WERI-Rb-1 (cell line): ENCODE measurements at regions not wholly inside any gene's neighbourhood (a gene's known extent, or its start where the extent isn't known, plus 50 kb on each side); places are given as distances from the start of the nearest gene placed in this dataset.

Experiments used
- DNase-seq: peaks from one replicate; pipeline ENCODE4 v3.0.0-alpha.2; 2020
- H3K27ac ChIP-seq: fragments of 250-450 bp; sonication (Bioruptor Pico); 2 replicates; pipeline ENCODE4 v1.5.1; 2020; ENCODE audit warnings: mild to moderate bottlenecking, moderate library complexity
- H3K27me3 ChIP-seq: fragments of 250-450 bp; sonication (Bioruptor Pico); 2 replicates; pipeline ENCODE4 v1.5.1; 2021; ENCODE audit warnings: mild to moderate bottlenecking, low read depth, moderate library complexity; ENCODE audit not compliant: insufficient read depth, severe bottlenecking
- H3K36me3 ChIP-seq: fragments of 250-450 bp; sonication (Bioruptor Pico); 2 replicates; pipeline ENCODE4 v1.5.1; 2020; ENCODE audit warnings: mild to moderate bottlenecking, moderate library complexity
- H3K4me3 ChIP-seq: 2 replicates; pipeline ENCODE4 v1.5.1; 2011; ENCODE audit warnings: low read depth, mild to moderate bottlenecking, control low read depth, low read length
- H3K9me3 ChIP-seq: fragments of 250-450 bp; sonication (Bioruptor Pico); 2 replicates; pipeline ENCODE4 v1.5.1; 2021; ENCODE audit warnings: mild to moderate bottlenecking, moderate library complexity; ENCODE audit not compliant: severe bottlenecking
- CTCF ChIP-seq: IDR thresholded peaks from 2 replicates; pipeline ENCODE4 v1.5.1; 2011; ENCODE audit warnings: low read depth, mild to moderate bottlenecking, control low read depth, inconsistent platforms, low read length

- no peaks in the 10 kb centered on the region for H3K27me3 ChIP-seq
- no peak for DNase-seq
These were observed 157.4 kb upstream of the C14orf180 start for GRCh38 chr14:104421892-104422828.

GRCh38 chr14:104422837-104423681 lies 156.5 kb upstream of the C14orf180 start:
- no peaks in the 10 kb centered on the region for H3K36me3 ChIP-seq
- no peak overlapping the region for H3K4me3 ChIP-seq
- no peaks in the 10 kb centered on the region for H3K9me3 ChIP-seq
- no peaks in the 10 kb centered on the region for H3K27me3 ChIP-seq
- H3K27ac ChIP-seq: no peak overlapping the region
- no peak for DNase-seq
- TF ChIP-seq CTCF: no peak

More at GRCh38 chr14:104421892-104422828, 157.4 kb upstream of the C14orf180 start:
- no peak overlapping the region for H3K27ac ChIP-seq
- H3K9me3 ChIP-seq: no peaks in the 10 kb centered on the region
- no peak overlapping the region for H3K4me3 ChIP-seq
- H3K36me3 ChIP-seq: no peaks in the 10 kb centered on the region
- no peak for TF ChIP-seq CTCF

GRCh38 chr14:104423701-104424405 lies 155.7 kb upstream of the C14orf180 start:
- no peaks in the 10 kb centered on the region for H3K36me3 ChIP-seq
- no peaks in the 10 kb centered on the region for H3K27me3 ChIP-seq
- no peak for DNase-seq
- H3K4me3 ChIP-seq: no peak overlapping the region
- no peaks in the 10 kb centered on the region for H3K9me3 ChIP-seq
- TF ChIP-seq CTCF: no peak
- H3K27ac ChIP-seq: no peak overlapping the region

DNA sequence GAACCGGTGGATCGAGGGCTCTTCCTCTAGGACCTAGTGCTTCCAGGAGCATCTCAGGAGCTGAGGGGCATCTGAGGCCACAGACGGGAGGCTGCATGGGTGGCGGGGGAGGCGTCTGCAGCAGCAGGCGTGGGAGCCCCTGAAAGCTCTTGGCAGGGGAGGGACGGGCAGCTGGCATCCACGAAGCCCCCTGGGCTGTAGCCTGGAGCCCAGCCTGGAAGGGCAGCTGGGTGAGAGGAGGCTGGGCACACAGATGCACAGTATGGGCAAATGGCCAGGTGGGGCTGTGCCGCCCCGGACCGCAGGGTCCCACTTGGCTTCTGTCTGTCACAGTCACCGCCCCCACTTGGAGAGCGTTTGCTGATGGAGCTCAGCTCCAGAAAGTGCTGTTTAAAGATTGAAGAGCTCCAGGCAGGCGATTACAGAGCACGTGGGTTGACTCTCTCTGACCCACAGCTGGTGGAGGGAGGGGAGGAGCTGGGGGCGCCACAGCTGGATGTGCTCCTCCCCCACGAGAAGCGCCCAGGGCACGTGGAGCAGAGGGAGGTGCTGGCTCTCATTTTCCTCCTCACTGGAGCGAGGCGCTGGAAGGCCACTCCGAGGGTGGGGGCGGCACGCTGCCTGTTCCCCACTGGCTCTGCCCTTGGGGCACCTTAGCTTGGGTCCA lies 155.0 kb upstream of the C14orf180 start:
- TF ChIP-seq CTCF: no peak
- no peak overlapping the region for H3K27ac ChIP-seq
- H3K9me3 ChIP-seq: no peaks in the 10 kb centered on the region
- H3K36me3 ChIP-seq: no peaks in the 10 kb centered on the region
- H3K27me3 ChIP-seq: no peaks in the 10 kb centered on the region
- no peak for DNase-seq
- no peak overlapping the region for H3K4me3 ChIP-seq

GRCh38 chr14:104425171-104425681 lies 154.3 kb upstream of the C14orf180 start:
- Histone ChIP-seq H3K4me3 (no peak overlapping the region), H3K9me3 (no peaks in the 10 kb centered on the region), H3K36me3 (no peaks in the 10 kb centered on the region), H3K27ac (no peak overlapping the region), H3K27me3 (no peaks in the 10 kb centered on the region)
- no peak for DNase-seq
- no peak for TF ChIP-seq CTCF
